OCI-LY7 (cell line): ENCODE measurements at regions not wholly inside any gene's neighbourhood (a gene's known extent, or its start where the extent isn't known, plus 50 kb on each side); places are given as distances from the start of the nearest gene placed in this dataset.
A peak's percentile ranks its signal among the peaks of the same experiment; 100 is the strongest.

Source experiments
- BruUV-seq: library from RNA; stranded (reverse); fragments of 400-500 nt; replicated peaks from 2 replicates; lab custom pipeline; 2021; lab: Mats Ljungman, UMichigan
- CTCF ChIA-PET: fragments of 300-600 bp; sonication (Branson Sonifier 250); formaldehyde crosslinking; loops from one replicate; lab custom pipeline; 2022; ENCODE audit warnings: antibody characterized with exemption; ENCODE audit not compliant: unreplicated experiment; lab: Charles Lee
- POLR2A ChIA-PET: fragments of 300-600 bp; sonication (Branson Sonifier 250); formaldehyde crosslinking; loops from one replicate; lab custom pipeline; 2022; ENCODE audit warnings: antibody characterized with exemption; lab: Charles Lee
- DNase-seq: peaks from one replicate; pipeline ENCODE4 v3.0.0-alpha.2; 2015; ENCODE audit warnings: low spot score
- H2AFZ ChIP-seq: fragments of 200-600 bp; sonication (generic), shearing (Covaris generic); 2 replicates; pipeline ENCODE4 v1.6.1; 2014; ENCODE audit warnings: mild to moderate bottlenecking, antibody characterized with exemption, low read length, moderate library complexity
- H3K27ac ChIP-seq: fragments of 200-600 bp; sonication (generic); 2 replicates; pipeline ENCODE4 v1.5.1; 2014; ENCODE audit warnings: mixed run types, low read depth, mild to moderate bottlenecking, moderate library complexity, low read length, inconsistent platforms; ENCODE audit not compliant: poor library complexity, severe bottlenecking
- H3K36me3 ChIP-seq: fragments of 200-600 bp; sonication (generic); 2 replicates; pipeline ENCODE4 v1.6.1; 2014; ENCODE audit warnings: mild to moderate bottlenecking, antibody characterized with exemption, low read length, moderate library complexity, mixed read lengths; ENCODE audit not compliant: insufficient read depth
- H3K4me1 ChIP-seq: fragments of 200-600 bp; sonication (generic); 2 replicates; pipeline ENCODE4 v1.5.1; 2014; ENCODE audit warnings: mild to moderate bottlenecking, low read length; ENCODE audit not compliant: insufficient read depth, poor library complexity, severe bottlenecking
- H3K4me2 ChIP-seq: fragments of 200-600 bp; sonication (generic); 2 replicates; pipeline ENCODE4 v1.6.1; 2014; ENCODE audit warnings: mild to moderate bottlenecking, low read length
- H3K4me3 ChIP-seq: fragments of 200-600 bp; sonication (generic); 2 replicates; pipeline ENCODE4 v1.5.1; 2014; ENCODE audit warnings: mild to moderate bottlenecking, low read depth, low read length; ENCODE audit not compliant: poor library complexity, severe bottlenecking
- H3K79me2 ChIP-seq: fragments of 200-600 bp; sonication (generic); 2 replicates; pipeline ENCODE4 v1.6.1; 2016; ENCODE audit warnings: low read depth, mild to moderate bottlenecking, low read length, moderate library complexity, mixed read lengths; ENCODE audit not compliant: insufficient read depth
- H3K9me2 ChIP-seq: fragments of 200-600 bp; sonication (generic); 2 replicates; pipeline ENCODE4 v1.6.1; 2016; ENCODE audit warnings: mild to moderate bottlenecking, low read length, mixed read lengths; ENCODE audit not compliant: insufficient read depth
- H3K9me3 ChIP-seq: fragments of 200-600 bp; sonication (generic); 2 replicates; pipeline ENCODE4 v1.6.1; 2014; ENCODE audit warnings: mild to moderate bottlenecking, mixed run types, low read length, mixed read lengths
- H4K20me1 ChIP-seq: fragments of 200-600 bp; sonication (generic); 2 replicates; pipeline ENCODE4 v1.6.1; 2014; ENCODE audit warnings: mild to moderate bottlenecking, antibody characterized with exemption, low read length, moderate library complexity, mixed read lengths; ENCODE audit not compliant: insufficient read depth
- EZH2phosphoT487 ChIP-seq: fragments of 200-600 bp; sonication (generic); IDR thresholded peaks from 2 replicates; pipeline ENCODE4 v1.6.1; 2018; ENCODE audit warnings: low read depth, borderline replicate concordance, mild to moderate bottlenecking, mixed run types, antibody characterized with exemption, low read length, moderate library complexity, mixed read lengths
- intact Hi-C: fragments of 100-400 bp; cut with micrococcal nuclease; formaldehyde crosslinking; loops from one replicate; pipeline ENCODE4 v1.10.0; 2022; ENCODE audit not compliant: unreplicated experiment
- TF ChIP-seq, protein P1 (sequence below): fragments of 200-600 bp; sonication (generic); conservative IDR thresholded peaks from 2 replicates; pipeline ENCODE4 v1.5.1; 2014; ENCODE audit warnings: mild to moderate bottlenecking, antibody characterized with exemption, low read length, moderate library complexity, mixed read lengths

DNA sequence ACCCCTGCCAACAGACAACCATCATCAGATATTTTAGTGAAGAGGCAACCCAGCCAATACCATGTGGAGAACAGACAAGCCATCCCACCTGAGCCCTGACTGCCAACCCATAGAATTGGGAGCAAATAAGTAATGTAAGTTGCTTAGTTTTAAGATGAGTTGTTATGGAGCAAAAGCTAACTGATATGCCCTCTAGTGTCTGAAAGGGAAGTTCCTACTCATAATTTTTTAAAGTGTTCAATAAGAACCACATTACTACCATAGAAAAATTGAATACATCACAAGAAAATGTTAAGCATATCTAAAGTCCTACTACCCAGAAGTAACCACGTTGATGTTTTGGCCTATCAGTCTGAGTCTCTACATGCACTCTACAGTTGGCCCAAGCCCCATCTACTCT is 50.8 kb upstream of the SLC36A4 start:
- H2AFZ ChIP-seq = no peak overlapping the region
- DNase-seq = peak; percentile 23
- ChIA-PET CTCF (no interaction called here), POLR2A (no interaction called here)
- H3K27ac ChIP-seq = no peak overlapping the region
- H3K9me3 ChIP-seq = no peaks in the 10 kb centered on the region
- no peaks in the 10 kb centered on the region for H4K20me1 ChIP-seq
- no peaks in the 10 kb centered on the region for H3K36me3 ChIP-seq
- H3K4me3 ChIP-seq = no peak overlapping the region
- no peak overlapping the region for H3K4me2 ChIP-seq
- intact Hi-C loops = no loop called here
- H3K9me2 ChIP-seq = no peaks in the 10 kb centered on the region
- BruUV-seq = no TSS peak
- TF ChIP-seq EZH2phosphoT487 = no peak
- TF ChIP-seq, protein P1, sequence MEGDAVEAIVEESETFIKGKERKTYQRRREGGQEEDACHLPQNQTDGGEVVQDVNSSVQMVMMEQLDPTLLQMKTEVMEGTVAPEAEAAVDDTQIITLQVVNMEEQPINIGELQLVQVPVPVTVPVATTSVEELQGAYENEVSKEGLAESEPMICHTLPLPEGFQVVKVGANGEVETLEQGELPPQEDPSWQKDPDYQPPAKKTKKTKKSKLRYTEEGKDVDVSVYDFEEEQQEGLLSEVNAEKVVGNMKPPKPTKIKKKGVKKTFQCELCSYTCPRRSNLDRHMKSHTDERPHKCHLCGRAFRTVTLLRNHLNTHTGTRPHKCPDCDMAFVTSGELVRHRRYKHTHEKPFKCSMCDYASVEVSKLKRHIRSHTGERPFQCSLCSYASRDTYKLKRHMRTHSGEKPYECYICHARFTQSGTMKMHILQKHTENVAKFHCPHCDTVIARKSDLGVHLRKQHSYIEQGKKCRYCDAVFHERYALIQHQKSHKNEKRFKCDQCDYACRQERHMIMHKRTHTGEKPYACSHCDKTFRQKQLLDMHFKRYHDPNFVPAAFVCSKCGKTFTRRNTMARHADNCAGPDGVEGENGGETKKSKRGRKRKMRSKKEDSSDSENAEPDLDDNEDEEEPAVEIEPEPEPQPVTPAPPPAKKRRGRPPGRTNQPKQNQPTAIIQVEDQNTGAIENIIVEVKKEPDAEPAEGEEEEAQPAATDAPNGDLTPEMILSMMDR = peak; percentile 72
- H3K4me1 ChIP-seq = no peaks in the 10 kb centered on the region
- H3K79me2 ChIP-seq = no peaks in the 10 kb centered on the region

DNA sequence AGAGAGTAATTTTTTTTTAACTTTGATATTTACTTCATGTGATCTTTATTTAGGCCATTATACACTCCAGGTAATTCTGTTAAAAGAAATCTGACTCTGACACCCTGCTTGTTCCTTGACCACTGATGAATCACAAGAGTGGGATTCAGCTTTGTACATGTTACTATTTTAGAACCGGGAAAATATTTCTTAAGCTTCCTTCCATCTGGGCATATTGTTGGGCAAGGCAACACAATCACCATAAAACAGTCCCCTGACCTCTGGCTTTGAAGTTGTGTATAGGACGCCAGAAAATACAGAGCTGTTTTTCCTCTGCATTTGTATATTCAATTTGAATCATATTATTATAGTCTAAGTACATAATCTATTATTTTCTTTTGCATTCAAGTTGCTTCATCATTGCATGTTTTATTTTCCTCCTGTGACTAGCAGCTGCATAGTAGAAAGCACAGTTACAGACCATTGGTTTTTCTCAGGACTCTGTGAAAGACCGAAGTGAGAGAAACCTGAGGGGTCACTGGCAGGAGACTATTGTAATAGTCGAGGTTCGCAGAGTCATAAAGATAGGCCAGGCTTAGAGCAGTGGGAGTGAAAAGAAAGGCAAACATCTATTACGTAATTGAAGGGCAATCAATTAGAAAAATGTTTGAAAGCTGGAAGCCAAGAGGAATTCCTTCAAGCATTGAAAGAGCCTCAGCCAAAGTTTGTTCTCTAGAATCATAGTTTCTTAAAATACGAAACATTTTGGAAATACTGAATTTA is 51.8 kb upstream of the SLC36A4 start:
- CTCF ChIA-PET = no interaction called here
- BruUV-seq = no TSS peak
- no peak for DNase-seq
- POLR2A ChIA-PET = interaction anchor here (0.6 to 0.7 kb wide), 2 partner anchors 36 to 296 kb away, joined by 3 to 6 read pairs; no protein-coding TSS in a partner anchor
- no peaks in the 10 kb centered on the region for H3K9me2 ChIP-seq
- no peak overlapping the region for H3K4me3 ChIP-seq
- H2AFZ ChIP-seq = no peak overlapping the region
- H3K4me1 ChIP-seq = no peaks in the 10 kb centered on the region
- intact Hi-C loops = no loop called here
- H3K9me3 ChIP-seq = no peaks in the 10 kb centered on the region
- H3K4me2 ChIP-seq = no peak overlapping the region
- no peaks in the 10 kb centered on the region for H3K36me3 ChIP-seq
- H3K79me2 ChIP-seq = no peaks in the 10 kb centered on the region
- H4K20me1 ChIP-seq = no peaks in the 10 kb centered on the region
- TF ChIP-seq, protein P1 = no peak
- no peak for TF ChIP-seq EZH2phosphoT487
- H3K27ac ChIP-seq = no peak overlapping the region

DNA sequence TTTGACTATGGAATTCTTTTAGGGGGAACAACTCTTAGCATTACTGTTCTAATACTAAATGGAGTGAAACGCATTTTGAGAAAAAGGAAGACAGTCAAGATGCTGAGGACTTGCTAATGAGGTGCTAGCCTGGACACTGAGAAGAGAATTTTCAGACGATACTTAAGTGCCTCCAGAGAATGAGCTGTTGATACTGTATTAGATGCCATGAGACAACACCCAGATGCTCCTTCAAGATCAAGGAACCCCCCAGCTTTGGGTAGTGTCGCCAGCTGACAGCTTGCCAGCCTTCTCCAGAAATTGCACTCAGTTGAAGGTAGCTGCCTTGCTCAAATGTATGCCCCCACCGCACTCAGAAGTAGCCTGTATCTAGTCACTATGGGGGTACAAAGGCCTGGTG is 52.5 kb upstream of the SLC36A4 start:
- no peak for TF ChIP-seq EZH2phosphoT487
- TF ChIP-seq, protein P1 = no peak
- H3K9me3 ChIP-seq = no peaks in the 10 kb centered on the region
- ChIA-PET CTCF (no interaction called here), POLR2A (interaction anchor here (0.5 kb wide), 1 partner anchor 443 kb away, joined by 3 read pairs; no protein-coding TSS in a partner anchor)
- no peak overlapping the region for H3K4me3 ChIP-seq
- intact Hi-C loops = no loop called here
- BruUV-seq = no TSS peak
- H3K36me3 ChIP-seq = no peaks in the 10 kb centered on the region
- H3K27ac ChIP-seq = no peak overlapping the region
- H4K20me1 ChIP-seq = no peaks in the 10 kb centered on the region
- no peaks in the 10 kb centered on the region for H3K4me1 ChIP-seq
- H3K4me2 ChIP-seq = no peak overlapping the region
- no peaks in the 10 kb centered on the region for H3K9me2 ChIP-seq
- H3K79me2 ChIP-seq = no peaks in the 10 kb centered on the region
- DNase-seq = no peak
- H2AFZ ChIP-seq = no peak overlapping the region
